COR-L47 (cell line): ENCODE measurements at regions not wholly inside any gene's neighbourhood (a gene's known extent, or its start where the extent isn't known, plus 50 kb on each side); places are given as distances from the start of the nearest gene placed in this dataset.
"Not testable (repeated sequence)": the region's sequence is repeated elsewhere in the genome, so short reads cannot be mapped to it uniquely, and the experiment has no call there.

Source experiments
- DNase-seq: peaks from one replicate; lab custom pipeline; 2025; lab: John Stamatoyannopoulos, UW

DNA sequence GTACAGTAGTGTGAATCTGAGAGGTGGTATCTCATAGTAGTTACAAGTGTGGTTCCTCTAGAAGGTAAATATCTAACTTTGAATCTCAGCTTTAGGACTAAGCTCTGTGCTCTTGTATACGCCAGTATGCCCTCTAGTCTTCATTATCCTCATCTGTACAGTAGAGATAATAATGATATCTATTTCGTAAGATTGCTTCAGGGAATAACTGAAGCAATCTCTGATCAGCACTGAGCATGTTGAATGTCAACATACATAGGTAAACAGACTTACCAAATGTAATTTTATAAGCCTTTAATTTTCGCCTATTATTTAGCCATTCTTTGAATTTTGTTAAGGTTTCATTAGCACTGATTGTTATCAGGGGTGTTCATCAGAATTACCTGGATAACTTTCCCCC lies 175.2 kb upstream of the ANKRD50 start:
- DNase-seq, result no peak

DNA sequence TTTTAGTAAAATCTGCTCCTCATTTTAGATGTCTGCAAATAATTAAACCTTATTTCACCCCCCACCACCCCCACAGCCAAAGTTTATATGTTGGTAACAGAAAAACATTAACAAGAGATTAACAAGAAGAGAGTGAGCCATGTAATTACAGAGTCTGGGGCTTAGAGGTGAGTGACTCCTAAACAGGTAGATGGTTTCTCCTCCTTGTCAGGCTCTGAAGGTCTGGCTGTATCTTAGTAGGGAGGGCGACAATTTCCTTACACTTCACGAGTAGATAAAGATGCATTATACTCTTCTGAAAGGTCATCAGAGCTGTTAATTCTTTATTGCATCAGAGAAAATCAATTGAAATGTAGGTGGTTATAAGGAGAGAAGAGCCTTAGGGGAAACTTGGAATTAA lies 171.8 kb upstream of the ANKRD50 start:
- no peak for DNase-seq

DNA sequence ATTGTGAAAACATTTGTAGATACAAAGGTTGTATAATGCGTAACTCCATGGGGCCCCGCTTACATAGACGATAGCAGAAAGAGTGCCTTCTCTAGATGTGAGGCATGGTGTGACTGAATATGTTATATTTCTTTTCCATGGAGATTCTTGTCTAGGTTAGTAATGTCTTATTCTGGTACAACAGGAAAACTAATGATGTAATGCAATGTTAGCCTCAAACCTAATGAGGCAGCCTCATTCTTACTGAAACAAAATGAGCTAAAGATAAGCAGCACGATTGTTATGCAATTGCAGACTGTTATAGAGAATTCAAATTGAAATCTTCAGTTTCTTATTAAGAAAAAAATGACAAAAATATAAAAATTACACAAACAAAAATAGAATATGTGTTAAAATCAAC lies 171.1 kb upstream of the ANKRD50 start:
- DNase-seq, result no peak

DNA sequence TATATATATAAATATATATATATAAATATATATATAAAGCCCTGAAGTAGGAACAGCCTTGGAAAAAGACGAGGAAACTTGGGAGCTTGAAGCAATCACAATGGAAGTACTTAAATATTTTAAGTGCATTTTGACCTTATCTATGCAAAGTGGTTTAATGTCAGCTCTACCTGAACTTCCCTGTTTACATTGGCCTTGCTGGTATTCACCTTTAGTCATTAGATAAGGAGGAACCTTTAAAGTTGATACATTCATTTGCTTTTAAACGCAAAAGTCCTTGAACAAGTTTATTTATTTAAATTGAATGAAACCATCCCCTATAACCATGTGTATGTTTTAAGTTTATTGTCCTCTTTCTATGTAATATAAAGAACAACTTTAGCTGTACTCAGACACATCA lies 166.7 kb upstream of the ANKRD50 start:
- DNase-seq, result no peak

DNA sequence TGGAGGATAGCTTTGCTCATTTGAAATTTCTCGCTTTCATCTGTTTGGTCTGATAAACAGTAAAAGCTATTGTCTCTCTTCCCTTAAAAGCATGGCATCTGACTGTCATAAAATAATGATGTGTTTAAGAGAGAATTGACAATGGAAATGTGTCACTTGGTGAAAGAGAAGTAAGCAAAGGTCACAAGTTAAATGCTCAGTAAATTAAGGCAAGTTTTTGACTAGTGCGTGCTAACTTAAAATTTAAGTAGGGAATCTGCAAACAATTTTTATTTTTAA lies 161.6 kb upstream of the ANKRD50 start:
- no peak for DNase-seq

DNA sequence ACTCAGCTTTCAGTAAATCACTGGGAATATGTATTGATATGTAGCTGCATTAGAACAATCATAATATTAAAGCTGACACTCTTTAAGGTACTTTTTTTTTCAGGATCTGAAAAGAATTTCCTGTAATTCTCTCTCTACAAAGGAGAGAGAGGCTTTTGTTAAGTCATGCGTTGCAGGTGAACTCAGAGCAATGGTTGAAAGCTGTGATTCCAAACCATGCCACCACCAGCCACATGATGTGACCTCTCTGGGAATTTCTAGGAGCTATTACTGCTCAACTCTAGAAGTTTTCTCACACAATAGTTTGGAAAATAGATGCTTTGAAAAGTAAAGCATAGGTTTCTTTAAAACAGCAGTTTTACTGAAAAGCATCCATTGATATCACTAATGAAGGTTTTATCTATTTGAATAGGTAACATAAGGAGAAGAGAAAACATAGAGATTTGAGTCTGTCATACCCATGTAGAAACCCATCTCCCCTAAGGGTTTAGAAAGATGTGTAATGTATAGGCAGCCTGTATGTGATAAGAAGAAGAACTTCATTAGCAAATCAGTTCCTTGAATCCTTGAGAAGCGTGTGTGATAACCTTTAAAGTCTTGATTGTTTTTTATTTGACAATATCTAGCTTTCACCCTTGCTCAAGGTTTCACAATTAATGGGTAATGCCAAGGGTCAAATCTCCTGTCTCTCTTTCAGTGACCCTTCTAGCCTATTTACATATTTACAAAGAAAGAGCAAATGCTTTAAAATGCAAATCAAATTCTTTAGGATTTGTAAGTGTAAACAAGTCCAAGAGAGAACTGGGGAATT lies 161.0 kb upstream of the ANKRD50 start:
- no peak for DNase-seq

DNA sequence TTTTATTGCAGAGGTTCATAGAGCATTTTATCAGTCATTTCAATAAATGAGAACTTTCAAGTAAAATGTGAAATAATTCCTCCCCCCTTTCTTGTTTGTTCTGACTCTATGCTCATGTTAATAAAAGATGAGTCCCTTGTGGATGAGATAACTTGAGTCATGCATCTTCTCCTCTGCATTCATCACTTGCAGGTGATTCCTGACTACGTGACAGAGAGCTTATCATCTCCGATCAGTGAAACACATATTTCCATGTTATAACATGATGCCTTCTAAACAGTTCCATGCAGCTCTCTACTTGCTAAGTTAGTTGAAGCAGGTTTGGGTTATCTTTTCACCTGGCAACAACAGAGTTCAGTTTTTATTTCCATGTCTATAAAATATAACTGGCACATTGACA lies 160.1 kb upstream of the ANKRD50 start:
- no peak for DNase-seq

DNA sequence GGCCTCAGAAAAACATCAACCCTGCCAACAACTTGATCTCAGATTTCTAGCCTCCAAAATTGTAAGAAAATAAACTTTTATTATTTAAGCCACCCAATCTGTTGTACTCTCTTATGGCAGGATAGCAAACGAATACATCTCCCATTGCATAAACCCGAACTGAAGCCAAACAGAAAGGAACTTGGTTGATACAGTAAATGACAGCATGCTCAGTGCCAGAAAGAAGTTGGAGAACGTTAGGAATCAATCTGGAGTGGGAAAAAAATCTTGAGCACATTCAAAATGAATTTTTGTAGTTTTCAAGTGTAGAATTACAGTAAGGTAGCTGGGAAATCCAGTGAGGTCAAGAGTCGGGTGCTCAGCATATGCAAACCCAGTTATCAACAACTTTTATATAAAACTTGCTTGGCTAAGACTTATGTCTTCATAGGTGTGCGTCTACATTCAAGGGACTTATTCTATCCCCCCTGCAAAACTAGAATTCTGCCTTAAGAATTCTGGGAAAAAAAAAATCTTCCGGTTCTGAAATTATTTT lies 157.5 kb upstream of the ANKRD50 start:
- DNase-seq, result no peak

DNA sequence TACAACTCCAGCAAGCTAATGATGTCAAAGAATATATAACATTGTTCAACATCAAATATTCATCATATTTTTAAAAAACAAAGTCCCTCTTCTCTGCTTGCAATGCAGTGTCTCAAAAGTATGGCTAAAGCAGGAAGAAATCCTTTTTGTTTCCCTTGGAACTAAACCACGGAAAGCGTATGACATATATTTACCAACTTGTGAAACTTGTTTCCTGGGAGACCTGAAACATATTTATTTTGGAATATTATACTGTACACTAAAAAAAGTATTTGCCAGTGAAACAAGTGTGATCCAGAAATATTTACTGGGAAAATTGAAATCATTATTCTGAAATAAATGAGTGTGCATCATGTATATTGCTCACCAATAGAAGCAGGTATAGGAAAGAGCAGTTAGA lies 156.0 kb upstream of the ANKRD50 start:
- no peak for DNase-seq

DNA sequence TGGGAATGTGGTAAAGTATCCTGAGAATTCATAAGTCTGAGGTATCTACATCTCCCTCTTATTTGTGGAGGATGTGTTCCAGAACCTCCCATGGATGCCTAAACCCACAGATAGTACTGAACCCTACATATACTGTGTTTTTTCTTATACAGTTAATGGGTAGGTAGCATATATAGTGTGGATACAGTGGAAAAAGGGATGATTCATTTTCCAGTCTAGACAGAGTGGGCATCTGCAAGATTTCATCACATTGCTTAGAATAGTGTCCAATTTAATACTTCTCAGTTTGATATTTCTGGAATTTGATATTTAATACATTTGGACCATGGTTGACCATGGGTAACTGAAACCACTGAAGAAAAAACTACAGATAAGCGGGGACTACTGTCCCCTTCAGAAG lies 155.0 kb upstream of the ANKRD50 start:
- DNase-seq, result no peak

DNA sequence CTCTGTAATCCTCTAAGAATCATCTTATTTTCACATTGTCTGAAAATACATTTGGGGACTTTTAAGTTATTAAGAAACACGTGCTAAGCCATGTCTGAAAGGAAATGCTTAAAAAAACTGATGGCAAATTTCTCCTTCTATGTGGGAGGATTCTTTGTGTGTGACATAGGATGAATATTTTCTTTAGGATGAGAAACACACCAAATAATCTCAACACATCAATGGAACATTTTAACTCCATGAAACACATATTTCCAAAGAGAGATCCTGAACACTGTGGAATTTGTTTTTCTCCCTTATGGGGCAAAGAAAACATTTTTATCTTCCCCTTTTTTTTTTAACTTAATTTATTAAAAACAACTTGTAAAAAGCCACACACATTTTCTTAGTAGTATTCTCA lies 153.8 kb upstream of the ANKRD50 start:
- no peak for DNase-seq

DNA sequence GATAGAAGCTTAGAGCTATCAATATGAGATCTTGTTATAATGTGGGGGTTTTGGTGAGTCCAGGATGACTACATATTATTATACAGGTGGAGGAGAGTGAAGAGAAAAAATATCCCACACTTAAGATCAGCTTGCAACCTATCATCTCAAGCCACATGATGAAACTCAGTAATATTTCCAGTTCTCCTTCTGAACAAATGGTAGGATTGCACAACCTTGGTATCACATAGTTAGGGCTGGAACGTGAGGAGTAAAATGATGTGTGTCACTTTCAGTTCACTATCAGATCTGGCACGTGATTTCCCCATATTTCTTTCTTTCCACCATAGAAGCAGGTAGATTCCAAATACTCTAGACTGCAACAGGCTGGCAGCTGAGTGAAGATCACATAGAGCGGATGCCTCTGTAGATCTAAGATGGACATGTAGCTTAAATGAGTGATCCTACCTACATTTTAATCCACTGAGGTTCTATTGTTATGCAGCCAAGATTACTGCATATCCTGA lies 150.6 kb upstream of the ANKRD50 start:
- no peak for DNase-seq

DNA sequence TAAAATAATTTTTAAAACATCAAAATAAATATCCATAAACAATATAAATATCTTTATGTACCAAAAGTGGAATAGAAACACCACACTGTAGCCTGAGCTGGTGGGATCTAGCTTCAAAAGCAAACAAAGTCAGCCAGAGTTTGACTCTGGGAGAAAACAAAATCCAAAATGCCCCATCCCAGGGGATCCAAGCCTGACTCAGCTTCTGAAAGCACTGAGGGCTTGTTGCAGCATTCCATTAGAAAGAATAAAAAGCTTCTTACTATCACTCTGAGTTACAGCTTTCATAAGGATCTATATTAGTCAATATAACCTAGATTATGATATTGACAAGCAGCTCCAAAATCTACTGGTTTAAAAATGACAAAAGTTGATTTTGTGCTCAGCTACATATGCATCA lies 149.7 kb upstream of the ANKRD50 start:
- DNase-seq, result no peak

DNA sequence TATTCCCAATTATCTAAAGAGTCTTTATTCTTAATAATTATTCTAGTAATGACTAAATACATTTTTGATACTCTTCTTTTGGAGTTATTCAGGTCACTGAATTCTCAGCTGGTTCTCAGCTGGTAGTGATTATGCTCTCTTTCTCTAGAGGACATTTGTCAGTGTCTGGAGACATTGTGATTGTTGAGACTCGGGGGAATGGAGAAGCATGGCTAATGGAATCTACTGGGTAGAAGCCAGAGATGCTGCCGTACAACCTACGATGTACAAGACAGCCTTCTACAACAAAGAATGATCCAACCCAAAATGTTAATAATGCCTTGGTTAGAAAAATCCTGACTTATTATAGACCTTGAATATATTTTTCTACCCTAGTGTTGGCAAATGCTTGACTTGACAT lies 149.2 kb upstream of the ANKRD50 start:
- no peak for DNase-seq

DNA sequence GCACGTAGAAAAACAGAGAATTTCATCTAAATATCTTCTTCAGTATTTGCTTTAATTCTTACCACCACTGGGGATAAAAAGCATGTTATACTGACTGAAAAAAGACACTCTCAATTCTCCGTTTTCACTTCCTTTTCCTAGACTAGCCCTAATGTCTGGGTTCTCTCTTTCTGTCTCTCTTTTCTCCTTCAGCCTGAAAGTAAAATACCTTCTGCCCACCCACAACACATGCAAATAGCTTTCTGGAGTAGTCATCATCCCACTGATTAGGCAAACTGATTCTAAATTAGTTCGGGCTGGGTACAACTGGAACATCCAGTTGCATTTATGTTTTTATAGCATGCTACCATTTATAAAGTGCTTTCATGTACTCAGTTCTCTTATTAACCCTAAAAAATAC lies 142.4 kb upstream of the ANKRD50 start:
- no peak for DNase-seq

DNA sequence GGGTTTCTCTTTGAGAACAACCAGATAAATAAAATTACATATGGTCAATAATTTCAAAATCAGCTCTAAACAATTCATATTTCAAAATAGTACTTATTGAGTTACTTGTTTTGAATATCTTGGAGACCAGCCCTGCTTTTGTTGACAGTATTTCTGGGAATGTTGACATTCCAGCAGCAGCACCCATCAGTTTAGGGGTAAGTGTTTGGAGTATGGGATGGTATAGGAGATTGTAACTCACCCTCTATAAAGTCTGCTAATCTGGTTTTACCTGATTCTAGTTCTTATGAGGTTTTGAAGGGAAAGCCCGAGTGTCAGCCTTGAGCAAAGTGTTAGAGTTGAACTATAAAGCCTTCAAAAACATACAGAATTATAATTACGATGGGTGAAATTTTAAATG lies 139.2 kb upstream of the ANKRD50 start:
- DNase-seq, result no peak

DNA sequence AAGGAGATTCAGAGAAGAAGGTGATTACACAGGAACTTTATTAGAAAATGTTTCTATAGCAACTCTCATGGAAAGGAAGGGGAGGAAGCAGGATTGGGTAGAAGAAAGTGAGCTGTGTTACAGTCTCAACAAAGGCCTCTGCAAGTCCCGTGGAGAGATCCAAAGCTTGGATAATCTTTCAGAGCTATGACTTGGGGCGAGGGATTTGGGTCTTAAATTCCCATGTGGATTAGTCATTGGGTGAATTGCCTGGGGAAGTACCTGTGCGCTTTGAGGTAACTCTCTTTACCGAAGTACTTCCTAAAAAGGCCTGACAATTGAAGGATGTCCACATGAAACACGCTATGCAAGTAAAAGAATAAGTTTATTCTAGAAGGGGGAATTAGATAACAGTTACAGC lies 133.8 kb upstream of the ANKRD50 start:
- no peak for DNase-seq

DNA sequence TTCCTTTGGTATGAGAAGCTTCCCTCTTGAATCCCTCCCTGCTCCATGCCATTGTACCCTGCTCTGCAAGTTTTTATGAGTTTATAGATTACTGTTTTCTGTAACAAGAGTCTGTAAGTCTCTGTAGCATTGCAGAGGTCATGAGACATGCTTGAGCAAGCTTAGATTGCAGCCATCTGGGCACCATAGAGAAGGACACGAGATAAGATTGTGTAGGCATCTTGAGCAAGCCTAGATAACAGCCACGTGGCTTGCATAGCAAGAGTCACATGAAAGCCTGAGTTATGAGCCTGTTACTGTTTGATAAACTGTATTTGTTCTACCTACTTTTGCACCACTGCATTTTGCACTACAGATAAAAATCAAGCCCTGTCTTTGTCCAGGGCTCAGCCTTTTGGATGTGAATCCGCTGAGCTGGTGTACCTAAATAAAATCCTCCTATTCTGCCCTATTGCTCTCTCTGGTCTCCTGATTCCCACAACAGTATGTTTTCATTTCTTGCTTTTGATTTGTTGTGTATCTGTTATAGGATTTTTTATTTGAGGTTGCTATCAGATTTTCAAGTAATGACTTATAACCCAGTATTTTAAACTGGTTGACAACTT lies 127.4 kb upstream of the ANKRD50 start:
- DNase-seq, result no peak

DNA sequence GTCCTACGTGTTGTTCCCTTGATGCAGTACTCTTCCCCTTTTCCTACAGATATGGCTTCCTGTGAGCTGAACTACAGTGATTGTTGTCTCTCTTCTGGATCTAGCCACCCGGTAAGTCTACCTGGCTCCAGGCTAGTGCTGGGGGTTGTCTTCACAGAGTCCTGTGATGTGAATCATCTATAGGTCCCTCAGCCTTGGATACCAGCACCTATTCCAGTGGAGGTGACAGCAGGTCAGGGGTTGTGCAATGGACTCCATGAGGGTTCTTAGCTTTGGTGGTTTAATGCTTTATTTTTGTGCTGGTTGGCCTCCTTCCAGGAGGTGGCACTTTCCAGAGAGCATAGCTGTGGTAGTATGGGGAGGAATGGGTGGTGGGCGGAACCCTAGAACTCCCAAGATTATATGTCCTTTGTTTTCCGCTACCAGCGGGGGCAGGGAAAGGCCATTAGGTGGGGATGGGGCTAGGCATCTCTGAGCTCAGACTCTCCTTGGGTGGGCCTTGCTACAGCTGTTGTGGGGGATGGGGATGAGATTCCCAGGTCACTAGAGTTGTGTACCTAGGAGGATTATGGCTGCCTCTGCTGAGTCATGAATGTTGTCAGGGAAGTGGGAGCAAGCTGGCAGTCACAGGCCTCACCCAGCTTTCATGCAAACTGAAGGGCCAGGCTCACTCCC lies 121.4 kb upstream of the ANKRD50 start:
- no peak for DNase-seq

DNA sequence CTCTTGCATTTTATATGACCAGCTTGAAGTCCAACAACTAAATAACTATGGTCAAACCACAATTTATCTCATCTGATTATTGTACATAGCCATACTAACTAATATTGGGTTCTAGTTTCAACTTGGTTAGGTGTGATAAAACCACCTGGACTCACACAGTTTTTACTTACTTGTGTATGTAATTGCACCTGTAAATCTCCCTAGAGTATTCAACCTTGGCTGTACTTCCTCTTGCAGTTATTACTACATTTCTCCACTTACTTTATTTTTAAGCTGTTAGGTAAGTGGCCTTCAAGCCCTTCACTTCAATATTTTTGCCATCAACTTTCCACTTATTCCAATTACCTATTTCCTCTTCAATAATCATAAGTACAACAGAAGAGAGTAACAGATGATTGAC lies 115.8 kb upstream of the ANKRD50 start:
- DNase-seq, result no peak

DNA sequence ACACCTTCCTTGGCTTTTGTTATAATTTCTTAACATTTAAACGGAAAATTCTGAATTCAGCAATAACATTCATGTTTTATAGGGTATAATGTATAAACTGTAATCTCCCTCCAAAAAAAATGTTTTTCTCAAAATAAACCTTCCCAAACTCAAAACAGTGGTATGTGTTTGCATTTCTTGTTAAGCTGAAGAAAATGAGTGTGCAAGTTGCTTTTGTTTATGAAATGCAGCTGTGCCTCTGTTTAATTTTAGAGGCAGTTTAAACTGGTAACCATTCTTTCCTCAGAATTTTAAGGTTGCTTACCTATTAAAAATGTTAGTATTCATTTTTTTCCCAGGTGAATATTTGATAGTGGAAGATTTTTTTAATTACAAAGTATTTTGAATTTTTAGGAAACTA lies 105.0 kb upstream of the ANKRD50 start:
- DNase-seq, result no peak

DNA sequence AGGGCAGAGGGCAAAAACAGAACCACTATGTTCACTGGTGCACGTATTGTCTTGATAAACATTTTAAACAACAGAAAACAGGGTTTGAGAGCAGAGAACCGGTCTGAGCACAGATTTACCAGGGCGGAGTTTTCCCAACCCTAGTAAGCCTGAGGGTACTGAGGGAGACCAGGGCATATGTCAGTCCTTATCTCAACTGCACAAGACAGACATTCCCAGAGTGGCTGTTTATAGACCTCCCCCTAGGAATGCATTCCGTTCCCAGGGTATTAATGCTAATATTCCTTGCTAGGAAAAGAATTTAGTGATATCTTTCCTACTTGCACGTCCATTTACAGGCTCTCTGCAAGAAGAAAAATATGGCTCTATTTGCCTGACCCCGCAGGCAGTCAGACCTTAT lies 99.7 kb upstream of the ANKRD50 start:
- not testable (repeated sequence) for DNase-seq

DNA sequence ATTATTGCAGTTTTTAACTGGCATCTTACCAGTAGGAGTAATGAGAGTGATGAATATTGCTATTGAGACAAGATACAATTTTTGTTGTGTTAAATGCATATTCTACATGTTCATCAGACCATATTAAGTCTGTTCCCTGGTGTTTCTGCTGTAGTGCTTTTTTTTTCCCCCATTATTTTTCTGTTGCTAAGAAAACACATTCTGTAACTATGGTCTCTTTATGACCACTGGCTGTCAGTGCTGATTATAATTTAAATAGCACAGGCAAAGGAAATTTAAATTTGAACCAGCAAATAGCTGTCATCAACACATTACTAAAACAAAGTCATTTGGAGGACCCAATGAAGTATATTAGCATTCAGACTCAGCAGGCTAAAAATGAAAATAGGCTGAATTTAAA lies 98.3 kb upstream of the ANKRD50 start:
- no peak for DNase-seq
